ENCODE measurements at regions not wholly inside any gene's neighbourhood (a gene's known extent, or its start where the extent isn't known, plus 50 kb on each side); places are given as distances from the start of the nearest gene placed in this dataset.

- WGBS, 4 donors: 90 to 94% (median 92%) methylated on average over 8 of the region's 8 CpGs
- no peak for ATAC-seq
- H3K4me1 ChIP-seq: no peaks in the 10 kb centered on the region
- no peak overlapping the region for H3K27ac ChIP-seq
- intact Hi-C loops (cut with DNase I): no loop called here
- no peak overlapping the region for H3K4me3 ChIP-seq
- TF ChIP-seq CTCF (IDR thresholded peaks at IDR 0.05): no peak
- no peak for DNase-seq
- H3K27me3 ChIP-seq: no peaks in the 10 kb centered on the region
- H3K9me3 ChIP-seq: no peaks in the 10 kb centered on the region
- H3K36me3 ChIP-seq: no peaks in the 10 kb centered on the region
Measured at GRCh38 chr3:6439226-6439625, 421.7 kb upstream of the GRM7 start.

GRCh38 chr3:6439824-6440223 is 421.1 kb upstream of the GRM7 start:
- Histone ChIP-seq H3K36me3 (no peaks in the 10 kb centered on the region), H3K27me3 (no peaks in the 10 kb centered on the region), H3K4me1 (no peaks in the 10 kb centered on the region), H3K27ac (no peak overlapping the region), H3K9me3 (no peaks in the 10 kb centered on the region), H3K4me3 (no peak overlapping the region)
- intact Hi-C loops (cut with DNase I): no loop called here
- ATAC-seq: no peak
- no peak for TF ChIP-seq POLR2A (IDR thresholded peaks at IDR 0.05)
- no peak for TF ChIP-seq CTCF (IDR thresholded peaks at IDR 0.05)
- 71 to 81% (median 76%) methylated on average over 1 of the region's 1 CpG for WGBS, 4 donors
- DNase-seq: no peak

GRCh38 chr3:6444888-6445658 is 415.8 kb upstream of the GRM7 start:
- TF ChIP-seq POLR2A (IDR thresholded peaks at IDR 0.05) (no peak), CTCF (IDR thresholded peaks at IDR 0.05) (no peak)
- no peaks in the 10 kb centered on the region for H3K36me3 ChIP-seq
- H3K4me1 ChIP-seq: no peaks in the 10 kb centered on the region
- no peak overlapping the region for H3K4me3 ChIP-seq
- no peaks in the 10 kb centered on the region for H3K27me3 ChIP-seq
- H3K27ac ChIP-seq: no peak overlapping the region
- no peak for DNase-seq
- ATAC-seq: no peak
- H3K9me3 ChIP-seq: no peaks in the 10 kb centered on the region
- intact Hi-C loops (cut with DNase I): no loop called here
- WGBS, 4 donors: 77 to 100% (median 88%) methylated on average over 1 of the region's 1 CpG

- Histone ChIP-seq H3K27me3 (no peaks in the 10 kb centered on the region), H3K4me3 (no peak overlapping the region), H3K36me3 (no peaks in the 10 kb centered on the region), H3K4me1 (no peaks in the 10 kb centered on the region), H3K27ac (no peak overlapping the region), H3K9me3 (no peaks in the 10 kb centered on the region)
- TF ChIP-seq POLR2A (IDR thresholded peaks at IDR 0.05): no peak
- intact Hi-C loops (cut with DNase I): no loop called here
- ATAC-seq: no peak
- DNase-seq: no peak
- WGBS, 4 donors: 61 to 67% (median 63%) methylated on average over 2 to 5 of the region's 5 CpGs
Measured at GRCh38 chr3:6447166-6447801, 413.6 kb upstream of the GRM7 start.
